ENCODE measurements at regions not wholly inside any gene's neighbourhood (a gene's known extent, or its start where the extent isn't known, plus 50 kb on each side); places are given as distances from the start of the nearest gene placed in this dataset.

DNA sequence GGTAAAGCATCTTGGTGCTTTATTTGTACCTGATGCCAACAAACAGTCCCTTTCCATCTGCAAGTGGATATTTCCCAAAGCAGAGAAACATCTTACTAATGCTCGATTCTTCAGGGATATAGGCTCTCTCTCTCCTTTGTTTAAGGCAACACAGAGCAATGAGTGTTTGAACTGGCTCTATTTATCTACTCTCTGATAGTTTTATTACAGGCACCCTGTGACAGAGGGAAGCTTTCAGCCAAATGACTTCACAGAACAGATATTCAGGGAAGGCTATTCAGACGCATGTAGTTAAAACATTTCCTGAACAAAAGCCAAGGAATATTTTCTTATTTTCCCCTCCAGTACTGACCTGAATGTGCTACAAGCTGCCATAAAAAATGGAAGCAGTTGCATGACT, 141.8 kb downstream of the YIPF5 start:
- Histone ChIP-seq H3K4me1 (ENCODE audit: insufficient read depth, poor library complexity, severe bottlenecking) (no peaks in the 10 kb centered on the region), H3K27ac (ENCODE audit: poor library complexity, severe bottlenecking) (no peak overlapping the region), H3K36me3 (ENCODE audit: low read depth) (no peaks in the 10 kb centered on the region), H3K4me3 (ENCODE audit: severe bottlenecking) (no peak overlapping the region), H3K27me3 (ENCODE audit: insufficient read depth, poor library complexity, severe bottlenecking) (no peaks in the 10 kb centered on the region), H3K9me3 (ENCODE audit: severe bottlenecking) (no peaks in the 10 kb centered on the region)
- ATAC-seq (ENCODE audit: low read depth), result peak; percentile 29; the same call in 1 of the 3 replicates
- no peak for DNase-seq (ENCODE audit: low spot score)
- TF ChIP-seq CTCF (IDR thresholded peaks at IDR 0.05; ENCODE audit: poor library complexity, severe bottlenecking), result no peak

GRCh38 chr5:144030904-144031303, 139.6 kb downstream of the YIPF5 start:
- Histone ChIP-seq H3K36me3 (ENCODE audit: low read depth) (no peaks in the 10 kb centered on the region), H3K27ac (ENCODE audit: poor library complexity, severe bottlenecking) (no peak overlapping the region), H3K4me1 (ENCODE audit: insufficient read depth, poor library complexity, severe bottlenecking) (no peaks in the 10 kb centered on the region), H3K27me3 (ENCODE audit: insufficient read depth, poor library complexity, severe bottlenecking) (no peaks in the 10 kb centered on the region), H3K9me3 (ENCODE audit: severe bottlenecking) (no peaks in the 10 kb centered on the region), H3K4me3 (ENCODE audit: severe bottlenecking) (no peak overlapping the region)
- no peak for TF ChIP-seq CTCF (IDR thresholded peaks at IDR 0.05; ENCODE audit: poor library complexity, severe bottlenecking)
- DNase-seq (ENCODE audit: low spot score) (no peak), ATAC-seq (ENCODE audit: low read depth) (no peak)

DNA sequence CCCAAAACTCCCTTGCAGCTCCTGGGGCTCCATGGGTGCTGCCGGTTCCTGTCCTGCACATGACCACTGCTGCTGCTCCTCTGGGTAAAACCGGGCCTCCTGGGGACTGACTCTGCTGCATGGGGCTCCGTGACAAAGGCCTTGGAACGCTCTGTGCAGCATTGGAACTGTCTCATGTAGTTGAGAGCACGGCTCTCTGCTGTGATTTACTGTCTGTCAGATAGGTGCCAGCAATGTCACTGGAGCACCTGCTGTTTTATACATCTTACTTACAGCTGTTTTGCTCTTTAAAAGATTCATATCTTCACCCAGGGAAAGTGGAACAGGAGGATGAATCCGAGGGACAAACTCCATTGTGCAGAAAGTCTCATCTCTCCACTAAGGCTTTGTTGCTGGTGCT, 138.1 kb downstream of the YIPF5 start:
- TF ChIP-seq CTCF (IDR thresholded peaks at IDR 0.05; ENCODE audit: poor library complexity, severe bottlenecking), result no peak
- no peak overlapping the region for H3K27ac ChIP-seq (ENCODE audit: poor library complexity, severe bottlenecking)
- H3K36me3 ChIP-seq (ENCODE audit: low read depth), result no peaks in the 10 kb centered on the region
- H3K9me3 ChIP-seq (ENCODE audit: severe bottlenecking), result no peaks in the 10 kb centered on the region
- DNase-seq (ENCODE audit: low spot score), result no peak
- no peak for ATAC-seq (ENCODE audit: low read depth)
- no peaks in the 10 kb centered on the region for H3K27me3 ChIP-seq (ENCODE audit: insufficient read depth, poor library complexity, severe bottlenecking)
- no peak overlapping the region for H3K4me3 ChIP-seq (ENCODE audit: severe bottlenecking)
- no peaks in the 10 kb centered on the region for H3K4me1 ChIP-seq (ENCODE audit: insufficient read depth, poor library complexity, severe bottlenecking)

DNA sequence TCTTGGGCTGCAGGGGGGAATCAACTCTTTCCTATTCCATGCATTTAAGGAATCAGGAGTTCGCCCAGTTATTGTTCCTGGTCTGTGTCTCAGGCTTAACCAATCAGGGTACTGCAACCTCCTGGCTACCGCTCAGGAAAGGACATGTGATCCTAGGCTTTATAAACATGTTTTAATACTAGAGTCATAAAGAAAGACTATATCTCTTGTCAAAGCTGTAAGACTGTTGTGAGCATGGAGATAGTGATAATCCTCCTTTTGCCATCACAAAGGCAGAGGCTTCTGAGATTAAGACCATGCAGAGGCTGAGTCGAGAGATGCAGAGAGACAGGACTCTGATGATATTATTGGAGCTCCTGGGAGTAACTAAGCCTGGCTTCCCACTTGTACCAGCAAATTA, 137.0 kb downstream of the YIPF5 start:
- no peak for TF ChIP-seq CTCF (IDR thresholded peaks at IDR 0.05; ENCODE audit: poor library complexity, severe bottlenecking)

DNA sequence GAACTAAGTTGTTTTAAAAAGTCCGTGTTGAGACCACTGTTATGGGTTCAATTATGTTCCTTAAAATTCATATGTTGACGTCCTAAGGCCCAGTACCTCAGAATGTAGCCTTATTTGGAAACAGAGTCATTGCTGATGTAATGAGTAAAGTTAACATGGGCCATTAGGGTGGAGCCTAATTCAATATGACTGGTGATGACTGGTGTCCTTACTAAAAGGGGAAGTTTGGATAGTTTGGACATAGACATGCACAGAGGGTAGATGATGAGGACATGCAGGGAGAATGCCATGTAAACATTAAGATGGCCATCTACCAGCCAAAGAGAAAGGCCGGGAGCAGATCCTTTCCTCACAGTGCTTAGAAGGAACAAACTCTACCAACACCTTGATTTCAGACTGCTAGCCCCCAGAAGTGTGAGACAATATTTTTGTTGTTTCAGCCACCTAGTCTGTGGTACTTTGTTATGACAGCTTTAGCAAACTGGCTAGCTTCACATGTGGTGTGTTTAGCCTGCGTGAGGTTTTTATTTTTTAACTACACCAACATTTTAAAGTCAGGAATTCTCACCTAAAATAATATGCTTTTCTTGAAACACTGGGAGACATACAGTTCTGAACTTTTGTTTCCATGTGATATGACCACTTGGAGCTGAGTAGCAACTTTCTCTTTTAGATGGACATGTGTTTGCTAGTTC, 135.3 kb downstream of the YIPF5 start:
- Histone ChIP-seq H3K4me1 (ENCODE audit: insufficient read depth, poor library complexity, severe bottlenecking) (no peaks in the 10 kb centered on the region), H3K36me3 (ENCODE audit: low read depth) (no peaks in the 10 kb centered on the region), H3K9me3 (ENCODE audit: severe bottlenecking) (no peaks in the 10 kb centered on the region), H3K4me3 (ENCODE audit: severe bottlenecking) (no peak overlapping the region), H3K27me3 (ENCODE audit: insufficient read depth, poor library complexity, severe bottlenecking) (no peaks in the 10 kb centered on the region), H3K27ac (ENCODE audit: poor library complexity, severe bottlenecking) (no peak overlapping the region)
- ATAC-seq (ENCODE audit: low read depth) (no peak), DNase-seq (ENCODE audit: low spot score) (no peak)
- TF ChIP-seq CTCF (IDR thresholded peaks at IDR 0.05; ENCODE audit: poor library complexity, severe bottlenecking), result no peak

More for the DNA sequence above, 137.0 kb downstream of the YIPF5 start:
- Histone ChIP-seq H3K27ac (ENCODE audit: poor library complexity, severe bottlenecking) (no peak overlapping the region), H3K9me3 (ENCODE audit: severe bottlenecking) (no peaks in the 10 kb centered on the region), H3K36me3 (ENCODE audit: low read depth) (no peaks in the 10 kb centered on the region), H3K27me3 (ENCODE audit: insufficient read depth, poor library complexity, severe bottlenecking) (no peaks in the 10 kb centered on the region), H3K4me1 (ENCODE audit: insufficient read depth, poor library complexity, severe bottlenecking) (no peaks in the 10 kb centered on the region), H3K4me3 (ENCODE audit: severe bottlenecking) (no peak overlapping the region)
- no peak for DNase-seq (ENCODE audit: low spot score)
- ATAC-seq (ENCODE audit: low read depth), result no peak
